Panc1 (cell line): ENCODE measurements at regions not wholly inside any gene's neighbourhood (a gene's known extent, or its start where the extent isn't known, plus 50 kb on each side); places are given as distances from the start of the nearest gene placed in this dataset.

Experiments
- ATAC-seq: fragments of 200-7000 bp; cut with Tn5 transposase; 2 replicates; pipeline ENCODE4 v1.9.1; 2020; ENCODE audit warnings: mild to moderate bottlenecking, moderate library complexity
- BruUV-seq: library from RNA; stranded (reverse); fragments of 400-500 nt; replicated peaks from 2 replicates; lab custom pipeline; 2021; lab: Mats Ljungman, UMichigan
- CTCF ChIA-PET: fragments of 300-600 bp; sonication (Branson Sonifier 250); formaldehyde crosslinking; loops from one replicate; lab custom pipeline; 2022; ENCODE audit warnings: antibody characterized with exemption; lab: Charles Lee
- POLR2A ChIA-PET: fragments of 300-600 bp; sonication (Branson Sonifier 250); formaldehyde crosslinking; loops from one replicate; lab custom pipeline; 2022; ENCODE audit warnings: antibody characterized with exemption; lab: Charles Lee
- DNase-seq: peaks from one replicate; pipeline ENCODE4 v3.0.0-alpha.2; 2010; ENCODE audit warnings: low read depth, low spot score
- H3K27ac ChIP-seq: 2 replicates; pipeline ENCODE4 v1.5.1; 2011; ENCODE audit warnings: mild to moderate bottlenecking, low read length, inconsistent platforms
- H3K27me3 ChIP-seq: fragments of 200-500 bp; sonication (Bioruptor generic); 2 replicates; pipeline ENCODE4 v1.6.0; 2014; ENCODE audit warnings: low read length, inconsistent platforms; ENCODE audit not compliant: control insufficient read depth, insufficient read depth
- H3K36me3 ChIP-seq: fragments of 200-500 bp; sonication (Bioruptor generic); 2 replicates; pipeline ENCODE4 v1.5.1; 2014; ENCODE audit warnings: inconsistent platforms, mild to moderate bottlenecking, low read length, moderate library complexity; ENCODE audit not compliant: control insufficient read depth, insufficient read depth
- H3K4me1 ChIP-seq: 2 replicates; pipeline ENCODE4 v1.5.1; 2011; ENCODE audit warnings: inconsistent platforms, mild to moderate bottlenecking, low read length, moderate library complexity; ENCODE audit not compliant: control insufficient read depth, insufficient read depth
- H3K4me3 ChIP-seq, 2 experiments: 2 replicates each; pipeline ENCODE4 v1.5.1; 2011 to 2012; ENCODE audit warnings: low read depth in 2 of 2, low read length in 2 of 2, mild to moderate bottlenecking in 2 of 2, inconsistent platforms in 1 of 2, moderate library complexity in 1 of 2
- H3K9me3 ChIP-seq: fragments of 200-500 bp; sonication (Bioruptor generic); 2 replicates; pipeline ENCODE4 v1.5.1; 2014; ENCODE audit warnings: low read depth, mild to moderate bottlenecking, inconsistent platforms, low read length, moderate library complexity; ENCODE audit not compliant: control insufficient read depth, insufficient read depth
- CTCF ChIP-seq: fragments of 450-650 bp; IDR thresholded peaks from 2 replicates; pipeline ENCODE4 v1.5.1; 2017; ENCODE audit warnings: mild to moderate bottlenecking
- POLR2AphosphoS5 ChIP-seq: IDR thresholded peaks from 2 replicates; pipeline ENCODE4 v1.6.1; 2012; ENCODE audit warnings: mild to moderate bottlenecking, low read depth, low read length, moderate library complexity
- REST ChIP-seq, 2 experiments: IDR thresholded peaks; 2 replicates each; pipeline ENCODE4 v1.6.1; 2011 to 2012; ENCODE audit warnings: low read depth in 2 of 2, control low read depth in 1 of 2, low read length in 1 of 2, mild to moderate bottlenecking in 1 of 2, moderate library complexity in 1 of 2; ENCODE audit not compliant: insufficient read depth in 1 of 2
- SIN3A ChIP-seq: IDR thresholded peaks from 2 replicates; pipeline ENCODE4 v1.6.1; 2012; ENCODE audit warnings: low read depth, mild to moderate bottlenecking, low read length, moderate library complexity, borderline replicate concordance; ENCODE audit not compliant: insufficient read depth
- TCF7L2 ChIP-seq: IDR thresholded peaks from 2 replicates; pipeline ENCODE4 v1.6.1; 2011; ENCODE audit warnings: mild to moderate bottlenecking, low read depth, low read length, inconsistent platforms
- in situ Hi-C: cut with HindIII; loops from 2 replicates; pipeline ENCODE4 v1.10.0; 2016; ENCODE audit warnings: low sequenced_read_pairs, low pct_unique_long_range_greater_than_20kb
- intact Hi-C: fragments of 100-400 bp; cut with micrococcal nuclease; formaldehyde crosslinking; loops from one replicate; pipeline ENCODE4 v1.10.0; 2022; ENCODE audit not compliant: unreplicated experiment

GRCh38 chr2:118644190-118644589 lies 203.3 kb downstream of the EN1 start:
- Histone ChIP-seq H3K4me1 (no peaks in the 10 kb centered on the region), H3K9me3 (no peaks in the 10 kb centered on the region), H3K27me3 (no peaks in the 10 kb centered on the region), H3K4me3 (no peak overlapping the region), H3K27ac (no peak overlapping the region), H3K36me3 (no peaks in the 10 kb centered on the region)
- CTCF ChIA-PET: no interaction called here
- DNase-seq: no peak
- BruUV-seq: no TSS peak
- intact Hi-C loops: no loop called here
- in situ Hi-C loops: no loop called here
- no peak for TF ChIP-seq TCF7L2
- no peak for TF ChIP-seq SIN3A
- TF ChIP-seq POLR2AphosphoS5: no peak
- POLR2A ChIA-PET: no interaction called here
- no peak for ATAC-seq

GRCh38 chr2:118643294-118643693 lies 204.2 kb downstream of the EN1 start:
- H3K4me3 ChIP-seq: no peak overlapping the region
- no peak for DNase-seq
- H3K4me1 ChIP-seq: no peaks in the 10 kb centered on the region
- ChIA-PET POLR2A (no interaction called here), CTCF (no interaction called here)
- BruUV-seq: no TSS peak
- in situ Hi-C loops (no loop called here), intact Hi-C loops (no loop called here)
- no peak overlapping the region for H3K27ac ChIP-seq
- TF ChIP-seq CTCF (no peak), POLR2AphosphoS5 (no peak), REST (IDR thresholded peaks at IDR 0.05; ENCODE audit: insufficient read depth in 1 of 2, low read depth in 2 of 2, low read length in 1 of 2) (no peak), SIN3A (no peak), TCF7L2 (no peak)
- H3K27me3 ChIP-seq: no peaks in the 10 kb centered on the region
- H3K36me3 ChIP-seq: no peaks in the 10 kb centered on the region
- no peaks in the 10 kb centered on the region for H3K9me3 ChIP-seq
- no peak for ATAC-seq

- no TSS peak for BruUV-seq
- Histone ChIP-seq H3K36me3 (no peaks in the 10 kb centered on the region), H3K27me3 (no peaks in the 10 kb centered on the region), H3K4me1 (no peaks in the 10 kb centered on the region), H3K4me3 (no peak overlapping the region), H3K27ac (no peak overlapping the region), H3K9me3 (no peaks in the 10 kb centered on the region)
- intact Hi-C loops (no loop called here), in situ Hi-C loops (no loop called here)
- no peak for ATAC-seq
- no peak for TF ChIP-seq SIN3A
- no peak for TF ChIP-seq REST (IDR thresholded peaks at IDR 0.05; ENCODE audit: insufficient read depth in 1 of 2, low read depth in 2 of 2, low read length in 1 of 2)
- no peak for TF ChIP-seq TCF7L2
- no peak for TF ChIP-seq POLR2AphosphoS5
- POLR2A ChIA-PET: no interaction called here
- CTCF ChIA-PET: no interaction called here
- DNase-seq: no peak
Observed at GRCh38 chr2:118642501-118642900, 204.9 kb downstream of the EN1 start.
